ENCODE measurements at regions not wholly inside any gene's neighbourhood (a gene's known extent, or its start where the extent isn't known, plus 50 kb on each side); places are given as distances from the start of the nearest gene placed in this dataset.

DNA sequence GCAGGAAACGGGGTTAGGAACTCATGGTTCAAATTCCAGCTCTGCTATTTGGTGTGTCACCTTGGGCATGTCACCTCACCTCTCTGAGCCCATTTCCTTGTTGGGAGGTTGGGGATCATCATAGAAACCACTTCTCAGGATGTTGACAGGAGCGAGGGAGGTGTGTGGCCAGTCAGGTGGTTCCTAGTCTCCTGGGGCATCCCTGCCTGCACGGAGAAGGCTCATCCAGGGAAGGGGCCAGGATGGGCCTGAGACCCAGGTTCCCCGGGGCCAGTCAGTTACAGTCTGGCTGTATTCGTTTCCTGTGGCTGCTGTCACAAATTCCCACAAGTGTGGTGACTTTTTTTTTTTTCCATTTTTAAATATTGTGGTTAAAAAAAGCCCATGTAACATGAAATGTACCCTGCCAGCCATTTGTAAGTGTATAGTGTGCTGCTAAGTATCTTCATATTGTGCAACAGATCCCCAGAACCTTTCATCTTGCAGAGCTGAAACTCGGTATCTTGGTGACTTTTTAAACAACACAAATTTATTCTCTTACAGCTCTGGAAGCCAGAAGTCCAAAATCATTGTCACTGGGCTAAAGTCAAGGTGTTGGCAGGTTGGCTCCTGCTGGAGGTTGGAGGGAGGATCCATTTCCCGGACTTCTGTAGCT lies 78.7 kb upstream of the UNC5A start:
- TF ChIP-seq MAX (IDR thresholded peaks at IDR 0.05) (no peak), FOXM1 (IDR thresholded peaks at IDR 0.05; ENCODE audit: borderline replicate concordance, low read depth) (no peak), TAF1 (IDR thresholded peaks at IDR 0.05; ENCODE audit: low read depth) (no peak), NFIC (IDR thresholded peaks at IDR 0.05) (no peak), EP300 (IDR thresholded peaks at IDR 0.05; ENCODE audit: borderline replicate concordance) (no peak), CEBPB (IDR thresholded peaks at IDR 0.05) (no peak), CREB1 (IDR thresholded peaks at IDR 0.05; ENCODE audit: low read depth) (no peak), TEAD4 (IDR thresholded peaks at IDR 0.05) (no peak), RAD21 (IDR thresholded peaks at IDR 0.05; ENCODE audit: low read depth) (no peak), YY1 (IDR thresholded peaks at IDR 0.05; ENCODE audit: low read depth) (no peak), TCF12 (IDR thresholded peaks at IDR 0.05; ENCODE audit: low read depth) (no peak), EGR1 (IDR thresholded peaks at IDR 0.05) (no peak)
- TF ChIP-seq, protein P1, sequence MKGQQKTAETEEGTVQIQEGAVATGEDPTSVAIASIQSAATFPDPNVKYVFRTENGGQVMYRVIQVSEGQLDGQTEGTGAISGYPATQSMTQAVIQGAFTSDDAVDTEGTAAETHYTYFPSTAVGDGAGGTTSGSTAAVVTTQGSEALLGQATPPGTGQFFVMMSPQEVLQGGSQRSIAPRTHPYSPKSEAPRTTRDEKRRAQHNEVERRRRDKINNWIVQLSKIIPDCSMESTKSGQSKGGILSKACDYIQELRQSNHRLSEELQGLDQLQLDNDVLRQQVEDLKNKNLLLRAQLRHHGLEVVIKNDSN (IDR thresholded peaks at IDR 0.05) = no peak

DNA sequence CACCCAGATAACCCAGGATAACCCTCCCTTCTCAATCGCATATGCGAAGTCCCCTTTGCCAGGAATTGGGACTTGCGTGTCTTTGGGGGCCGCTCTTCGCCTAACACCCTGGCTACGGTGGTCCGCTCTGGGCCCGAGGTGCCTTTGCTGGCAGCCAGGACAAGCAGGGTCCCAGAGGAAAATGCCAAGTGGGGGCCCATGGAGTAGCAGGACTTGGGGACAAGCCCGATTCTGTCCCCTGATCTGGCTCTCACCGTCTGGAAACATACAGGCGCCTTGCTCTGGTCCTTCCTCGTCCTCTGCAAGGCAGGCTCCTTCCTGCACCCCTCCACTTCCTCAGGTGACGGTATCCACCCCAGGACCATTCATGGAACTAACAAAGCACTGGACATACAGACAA lies 78.1 kb upstream of the UNC5A start:
- TF ChIP-seq TAF1 (IDR thresholded peaks at IDR 0.05; ENCODE audit: low read depth) = no peak
- no peak for TF ChIP-seq CEBPB (IDR thresholded peaks at IDR 0.05)
- TF ChIP-seq EGR1 (IDR thresholded peaks at IDR 0.05) = no peak
- TF ChIP-seq, protein P2, sequence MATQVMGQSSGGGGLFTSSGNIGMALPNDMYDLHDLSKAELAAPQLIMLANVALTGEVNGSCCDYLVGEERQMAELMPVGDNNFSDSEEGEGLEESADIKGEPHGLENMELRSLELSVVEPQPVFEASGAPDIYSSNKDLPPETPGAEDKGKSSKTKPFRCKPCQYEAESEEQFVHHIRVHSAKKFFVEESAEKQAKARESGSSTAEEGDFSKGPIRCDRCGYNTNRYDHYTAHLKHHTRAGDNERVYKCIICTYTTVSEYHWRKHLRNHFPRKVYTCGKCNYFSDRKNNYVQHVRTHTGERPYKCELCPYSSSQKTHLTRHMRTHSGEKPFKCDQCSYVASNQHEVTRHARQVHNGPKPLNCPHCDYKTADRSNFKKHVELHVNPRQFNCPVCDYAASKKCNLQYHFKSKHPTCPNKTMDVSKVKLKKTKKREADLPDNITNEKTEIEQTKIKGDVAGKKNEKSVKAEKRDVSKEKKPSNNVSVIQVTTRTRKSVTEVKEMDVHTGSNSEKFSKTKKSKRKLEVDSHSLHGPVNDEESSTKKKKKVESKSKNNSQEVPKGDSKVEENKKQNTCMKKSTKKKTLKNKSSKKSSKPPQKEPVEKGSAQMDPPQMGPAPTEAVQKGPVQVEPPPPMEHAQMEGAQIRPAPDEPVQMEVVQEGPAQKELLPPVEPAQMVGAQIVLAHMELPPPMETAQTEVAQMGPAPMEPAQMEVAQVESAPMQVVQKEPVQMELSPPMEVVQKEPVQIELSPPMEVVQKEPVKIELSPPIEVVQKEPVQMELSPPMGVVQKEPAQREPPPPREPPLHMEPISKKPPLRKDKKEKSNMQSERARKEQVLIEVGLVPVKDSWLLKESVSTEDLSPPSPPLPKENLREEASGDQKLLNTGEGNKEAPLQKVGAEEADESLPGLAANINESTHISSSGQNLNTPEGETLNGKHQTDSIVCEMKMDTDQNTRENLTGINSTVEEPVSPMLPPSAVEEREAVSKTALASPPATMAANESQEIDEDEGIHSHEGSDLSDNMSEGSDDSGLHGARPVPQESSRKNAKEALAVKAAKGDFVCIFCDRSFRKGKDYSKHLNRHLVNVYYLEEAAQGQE (IDR thresholded peaks at IDR 0.05; ENCODE audit: low read depth) = no peak
- no peak for TF ChIP-seq CREB1 (IDR thresholded peaks at IDR 0.05; ENCODE audit: low read depth)
- no peak for TF ChIP-seq TCF12 (IDR thresholded peaks at IDR 0.05; ENCODE audit: low read depth)
- TF ChIP-seq, protein P1 (IDR thresholded peaks at IDR 0.05) = no peak
- TF ChIP-seq MAX (IDR thresholded peaks at IDR 0.05) = no peak
- TF ChIP-seq FOXM1 (IDR thresholded peaks at IDR 0.05; ENCODE audit: borderline replicate concordance, low read depth) = no peak
- no peak for TF ChIP-seq NFIC (IDR thresholded peaks at IDR 0.05)
- TF ChIP-seq TEAD4 (IDR thresholded peaks at IDR 0.05) = no peak
- TF ChIP-seq YY1 (IDR thresholded peaks at IDR 0.05; ENCODE audit: low read depth) = no peak
- TF ChIP-seq RAD21 (IDR thresholded peaks at IDR 0.05; ENCODE audit: low read depth) = no peak
- TF ChIP-seq EP300 (IDR thresholded peaks at IDR 0.05; ENCODE audit: borderline replicate concordance) = no peak
- TF ChIP-seq ZBTB7A (IDR thresholded peaks at IDR 0.05; ENCODE audit: low read depth) = no peak

DNA sequence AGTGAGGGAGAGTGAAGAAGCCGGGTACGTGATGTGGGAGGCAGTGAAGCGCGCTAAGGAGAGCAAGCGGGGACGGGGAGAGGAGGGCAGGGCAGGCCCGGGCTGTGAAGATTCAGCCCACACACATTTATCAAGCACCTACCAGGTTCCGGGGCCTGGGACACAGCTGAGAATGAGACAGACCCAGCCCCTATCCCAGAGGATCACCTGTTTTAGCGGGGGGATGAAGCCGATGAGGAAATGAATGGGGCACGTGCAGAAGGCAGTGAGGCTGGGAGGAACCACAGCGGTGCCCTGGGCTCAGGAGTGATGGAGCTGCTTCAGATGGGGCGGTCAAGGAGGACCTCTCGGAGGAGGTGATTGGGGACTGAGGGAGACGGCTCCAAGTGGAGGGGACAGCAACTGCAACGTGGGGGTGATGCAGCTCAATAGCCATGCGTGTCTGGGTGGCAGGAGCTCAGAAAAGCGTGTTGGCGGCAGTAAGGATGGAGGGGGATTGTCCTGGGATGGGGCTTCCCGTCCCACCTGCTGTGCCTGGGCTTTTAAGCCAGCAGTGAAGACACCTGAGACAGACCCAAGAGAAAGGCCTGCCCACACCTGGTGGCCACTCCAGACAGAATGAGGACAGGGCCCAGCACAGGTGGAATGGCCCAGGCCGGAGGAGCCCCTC lies 77.5 kb upstream of the UNC5A start:
- TF ChIP-seq NFIC (IDR thresholded peaks at IDR 0.05) (no peak), TEAD4 (IDR thresholded peaks at IDR 0.05) (no peak), YY1 (IDR thresholded peaks at IDR 0.05; ENCODE audit: low read depth) (no peak), CEBPB (IDR thresholded peaks at IDR 0.05) (no peak), MAX (IDR thresholded peaks at IDR 0.05) (no peak), TCF12 (IDR thresholded peaks at IDR 0.05; ENCODE audit: low read depth) (no peak), ZBTB7A (IDR thresholded peaks at IDR 0.05; ENCODE audit: low read depth) (no peak), FOXM1 (IDR thresholded peaks at IDR 0.05; ENCODE audit: borderline replicate concordance, low read depth) (no peak), EGR1 (IDR thresholded peaks at IDR 0.05) (no peak), TAF1 (IDR thresholded peaks at IDR 0.05; ENCODE audit: low read depth) (no peak), CREB1 (IDR thresholded peaks at IDR 0.05; ENCODE audit: low read depth) (no peak), RAD21 (IDR thresholded peaks at IDR 0.05; ENCODE audit: low read depth) (no peak), EP300 (IDR thresholded peaks at IDR 0.05; ENCODE audit: borderline replicate concordance) (no peak)
- TF ChIP-seq, protein P1 (IDR thresholded peaks at IDR 0.05) = no peak
- TF ChIP-seq, protein P2 (IDR thresholded peaks at IDR 0.05; ENCODE audit: low read depth) = no peak

GRCh38 chr5:176733406-176734262 lies 76.7 kb upstream of the UNC5A start:
- TF ChIP-seq, protein P1 (IDR thresholded peaks at IDR 0.05) = no peak
- TF ChIP-seq TCF12 (IDR thresholded peaks at IDR 0.05; ENCODE audit: low read depth) (no peak), YY1 (IDR thresholded peaks at IDR 0.05; ENCODE audit: low read depth) (no peak), MAX (IDR thresholded peaks at IDR 0.05) (no peak), NFIC (IDR thresholded peaks at IDR 0.05) (no peak), TEAD4 (IDR thresholded peaks at IDR 0.05) (no peak), EGR1 (IDR thresholded peaks at IDR 0.05) (no peak), CEBPB (IDR thresholded peaks at IDR 0.05) (no peak), FOXM1 (IDR thresholded peaks at IDR 0.05; ENCODE audit: borderline replicate concordance, low read depth) (no peak), RAD21 (IDR thresholded peaks at IDR 0.05; ENCODE audit: low read depth) (no peak), TAF1 (IDR thresholded peaks at IDR 0.05; ENCODE audit: low read depth) (no peak), CREB1 (IDR thresholded peaks at IDR 0.05; ENCODE audit: low read depth) (no peak), ZBTB7A (IDR thresholded peaks at IDR 0.05; ENCODE audit: low read depth) (no peak), EP300 (IDR thresholded peaks at IDR 0.05; ENCODE audit: borderline replicate concordance) (no peak)
- TF ChIP-seq, protein P2 (IDR thresholded peaks at IDR 0.05; ENCODE audit: low read depth) = no peak

All from Ishikawa (cell line).